ENCODE measurements at regions not wholly inside any gene's neighbourhood (a gene's known extent, or its start where the extent isn't known, plus 50 kb on each side); places are given as distances from the start of the nearest gene placed in this dataset.

GRCh38 chr4:38292529-38292928 lies 332.3 kb downstream of the PTTG2 start:
- H3K27ac ChIP-seq (ENCODE audit: extremely low read depth, low read depth, low read length): no peak overlapping the region
- H3K79me2 ChIP-seq (ENCODE audit: control insufficient read depth, insufficient read depth, low read length): no peaks in the 10 kb centered on the region
- no peak for ATAC-seq
- no peaks in the 10 kb centered on the region for H3K9me1 ChIP-seq (ENCODE audit: control insufficient read depth, insufficient read depth, low read length)
- BruUV-seq (replicated peaks): no TSS peak
- no peaks in the 10 kb centered on the region for H3K27me3 ChIP-seq (ENCODE audit: control insufficient read depth in 2 of 2, insufficient read depth in 2 of 2, low read length in 2 of 2)
- WGBS (ENCODE audit: insufficient coverage, low coverage, missing lambda C conversion rate): 23% methylated on average over 1 of the region's 1 CpG
- no peak for DNase-seq (ENCODE audit: extremely low read depth in 1 of 4, low spot score in 3 of 4)
- no peak overlapping the region for H2AFZ ChIP-seq (ENCODE audit: low read depth, low read length)
- FAIRE-seq: no peak
- H3K4me3 ChIP-seq: no peak overlapping the region
- no peaks in the 10 kb centered on the region for H3K4me1 ChIP-seq (replicated peaks in 1 of 2; ENCODE audit: control insufficient read depth in 2 of 2, insufficient read depth in 2 of 2, low read length in 2 of 2)
- no peaks in the 10 kb centered on the region for H4K20me1 ChIP-seq (replicated peaks; ENCODE audit: control insufficient read depth, insufficient read depth, low read length)
- in situ Hi-C loops (cut with MboI) (no loop called here), intact Hi-C loops (cut with micrococcal nuclease) (no loop called here)
- no peak overlapping the region for H3K4me2 ChIP-seq (ENCODE audit: insufficient read depth, low read length)
- H3K9ac ChIP-seq (ENCODE audit: insufficient read depth in 1 of 2, low read depth in 2 of 2, low read length in 2 of 2): no peak overlapping the region
- TF ChIP-seq ESRRB (CRISPR knock-in tag; IDR thresholded peaks at IDR 0.05; ENCODE audit: borderline replicate concordance) (no peak), ZFP36 (IDR thresholded peaks at IDR 0.05; ENCODE audit: low read depth, low read length, partially characterized antibody) (no peak), TGIF2 (CRISPR knock-in tag; IDR thresholded peaks at IDR 0.05) (no peak), HNRNPK (IDR thresholded peaks at IDR 0.05; ENCODE audit: low read depth, low read length, poor library complexity, severe bottlenecking) (no peak), RUNX1 (IDR thresholded peaks at IDR 0.05; ENCODE audit: low read depth) (no peak), HDGF (IDR thresholded peaks at IDR 0.05) (no peak), EZH2 (IDR thresholded peaks at IDR 0.05; ENCODE audit: borderline replicate concordance, low read depth, low read length) (no peak), ARID4B (CRISPR knock-in tag; IDR thresholded peaks at IDR 0.05) (no peak), PTBP1 (IDR thresholded peaks at IDR 0.05; ENCODE audit: low read depth, low read length) (no peak), ZNF778 (CRISPR knock-in tag; IDR thresholded peaks at IDR 0.05) (no peak), BHLHE40 (IDR thresholded peaks at IDR 0.05; ENCODE audit: low read length) (no peak), ATF3 (IDR thresholded peaks at IDR 0.05) (no peak), ATF3 (CRISPR knock-in tag; conservative IDR thresholded peaks at IDR 0.05) (no peak), NRF1 (conservative IDR thresholded peaks at IDR 0.05 in 1 of 2, IDR thresholded peaks at IDR 0.05 in 1 of 2) (no peak), BCL6 (CRISPR knock-in tag; IDR thresholded peaks at IDR 0.05) (no peak), ID3 (CRISPR knock-in tag; IDR thresholded peaks at IDR 0.05) (no peak), ID3 (tag; IDR thresholded peaks at IDR 0.05) (no peak), L3MBTL2 (IDR thresholded peaks at IDR 0.05) (no peak)
- no peaks in the 10 kb centered on the region for H3K9me3 ChIP-seq (replicated peaks; ENCODE audit: control insufficient read depth, insufficient read depth, low read depth, low read length)
- ChIA-PET CTCF (ENCODE audit: low intra/inter-chr PET ratio) (no interaction called here), POLR2A (interaction anchor here (0.8 kb wide), 1 partner anchor 22 kb away, joined by 3 read pairs; no protein-coding TSS in a partner anchor)
- H3K36me3 ChIP-seq (ENCODE audit: control insufficient read depth, insufficient read depth, low read length): no peaks in the 10 kb centered on the region

Data from K562 (cell line).